K562 (cell line): ENCODE measurements at regions not wholly inside any gene's neighbourhood (a gene's known extent, or its start where the extent isn't known, plus 50 kb on each side); places are given as distances from the start of the nearest gene placed in this dataset.

ENCODE experiments used
- ATAC-seq: fragments of 200-7000 bp; cut with Tn5 transposase; 3 replicates; pipeline ENCODE4 v1.9.1; 2020; ENCODE audit warnings: moderate library complexity
- BruUV-seq: library from RNA; stranded (reverse); fragments of 400-500 nt; replicated peaks from 2 replicates; lab custom pipeline; 2021; lab: Mats Ljungman, UMichigan
- CTCF ChIA-PET: fragments of 300-600 bp; formaldehyde crosslinking; extraction: SDS; loops from one replicate; lab custom pipeline; 2021; ENCODE audit warnings: low intra/inter-chr PET ratio; lab: Yijun Ruan, JAX
- POLR2A ChIA-PET: fragments of 300-600, 350-650 bp; sonication (Branson Sonifier 250); formaldehyde crosslinking; extraction: SDS; loops from one replicate; lab custom pipeline; 2021; ENCODE audit warnings: antibody characterized with exemption, inconsistent platforms; lab: Yijun Ruan, JAX
- DNase-seq, 4 experiments: peaks; one replicate each; pipeline versions ENCODE4 v3.0.0 to v3.0.0-alpha.2; 2011 to 2018; ENCODE audit warnings: low spot score in 3 of 4, mixed read lengths in 3 of 4; ENCODE audit errors: extremely low read depth in 1 of 4
- FAIRE-seq: peaks from 2 replicates; lab custom pipeline; 2011; peaks lifted over from hg19 to GRCh38; lab: Jason Lieb, UNC
- H2AFZ ChIP-seq: 2 replicates; pipeline ENCODE4 v1.6.0; 2011; ENCODE audit warnings: low read depth, low read length, control low read depth, inconsistent platforms
- H3K27ac ChIP-seq: fragments of 200-600 bp; 3 replicates; pipeline ENCODE4 v1.8.0; 2011; ENCODE audit warnings: low read depth, mild to moderate bottlenecking, control low read depth, inconsistent platforms, low read length, moderate library complexity, mixed read lengths; ENCODE audit errors: extremely low read depth
- H3K27me3 ChIP-seq, 2 experiments: fragments of 300-600 bp in 1 of 2; 2 replicates in 1 of 2; 3 replicates in 1 of 2; pipeline versions ENCODE4 v1.6.0 to v1.8.0; 2011; ENCODE audit warnings: inconsistent platforms in 2 of 2, low read length in 2 of 2, mild to moderate bottlenecking in 1 of 2, mixed read lengths in 1 of 2, moderate library complexity in 1 of 2; ENCODE audit not compliant: control insufficient read depth in 2 of 2, insufficient read depth in 2 of 2
- H3K36me3 ChIP-seq: fragments of 300-600 bp; 3 replicates; pipeline ENCODE4 v1.8.0; 2011; ENCODE audit warnings: mild to moderate bottlenecking, low read length, inconsistent platforms; ENCODE audit not compliant: control insufficient read depth, insufficient read depth
- H3K4me1 ChIP-seq, 2 experiments: fragments of 200-600 bp in 1 of 2; replicated peaks in 1 of 2; 2 replicates in 1 of 2; 3 replicates in 1 of 2; pipeline versions ENCODE4 v1.5.1 to v1.8.0; 2011; ENCODE audit warnings: inconsistent platforms in 2 of 2, low read length in 2 of 2, mild to moderate bottlenecking in 1 of 2, mixed read lengths in 1 of 2, moderate library complexity in 1 of 2; ENCODE audit not compliant: control insufficient read depth in 2 of 2, insufficient read depth in 2 of 2
- H3K4me2 ChIP-seq: 2 replicates; pipeline ENCODE4 v1.6.1; 2011; ENCODE audit warnings: low read length, control low read depth, inconsistent platforms, mixed read lengths; ENCODE audit not compliant: insufficient read depth
- H3K4me3 ChIP-seq: fragments of 200-600 bp; sonication (generic), shearing (Covaris generic); 2 replicates; pipeline ENCODE4 v1.5.1; 2016; ENCODE audit warnings: control low read depth, inconsistent platforms
- H3K79me2 ChIP-seq: fragments of 200-600 bp; 3 replicates; pipeline ENCODE4 v1.8.0; 2011; ENCODE audit warnings: low read length, inconsistent platforms; ENCODE audit not compliant: control insufficient read depth, insufficient read depth
- H3K9ac ChIP-seq, 2 experiments: 2 replicates each; pipeline versions ENCODE4 v1.6.0 to v1.6.1; 2011; ENCODE audit warnings: low read depth in 2 of 2, low read length in 2 of 2, control low read depth in 1 of 2, inconsistent platforms in 1 of 2, mild to moderate bottlenecking in 1 of 2, mixed read lengths in 1 of 2; ENCODE audit not compliant: insufficient read depth in 1 of 2
- H3K9me1 ChIP-seq: one replicate; pipeline ENCODE4 v1.6.0; 2011; ENCODE audit warnings: inconsistent platforms, mild to moderate bottlenecking, low read length, moderate library complexity; ENCODE audit not compliant: control insufficient read depth, insufficient read depth
- H3K9me3 ChIP-seq: replicated peaks from 2 replicates; pipeline ENCODE4 v1.5.1; 2011; ENCODE audit warnings: low read depth, low read length, inconsistent platforms; ENCODE audit not compliant: control insufficient read depth, insufficient read depth
- H4K20me1 ChIP-seq: replicated peaks from 2 replicates; pipeline ENCODE4 v1.6.1; 2011; ENCODE audit warnings: low read length, inconsistent platforms, mixed read lengths; ENCODE audit not compliant: control insufficient read depth, insufficient read depth
- CCNT2 ChIP-seq: IDR thresholded peaks from 2 replicates; pipeline ENCODE4 v1.6.1; 2011; ENCODE audit warnings: borderline replicate concordance, low read depth, mild to moderate bottlenecking, moderate library complexity, mixed read lengths, low read length; ENCODE audit not compliant: insufficient read length; ENCODE audit errors: extremely low read depth
- LARP7 ChIP-seq: fragments of 450-650 bp; IDR thresholded peaks from 2 replicates; pipeline ENCODE4 v1.6.1; 2016
- MAFG ChIP-seq: fragments of 450-650 bp; conservative IDR thresholded peaks from 2 replicates; pipeline ENCODE4 v1.6.1; 2016; ENCODE audit warnings: missing genetic modification characterization, missing compliant biosample characterization
- SREBF2 ChIP-seq: sonication (generic); formaldehyde crosslinking; IDR thresholded peaks from 2 replicates; pipeline ENCODE4 v1.4.0; 2020; ENCODE audit warnings: mild to moderate bottlenecking, missing genetic modification reagents
- TCF7 ChIP-seq: sonication (generic); IDR thresholded peaks from 2 replicates; pipeline ENCODE4 v1.6.1; 2016; ENCODE audit warnings: antibody characterized with exemption, borderline replicate concordance
- WGBS: fragments of 100-300 bp; shearing (Covaris generic); methylation state at CpG from one replicate; pipeline ENCODE4 v1.1.6; 2016; ENCODE audit warnings: low coverage, mixed read lengths; ENCODE audit not compliant: insufficient coverage; ENCODE audit errors: missing lambda C conversion rate; 5-methylcytosine and 5-hydroxymethylcytosine counted together
- in situ Hi-C: fragments of 300-500 bp; cut with MboI; formaldehyde crosslinking; loops from 4 replicates; pipeline ENCODE4 v1.15.0; 2018; ENCODE audit warnings: inconsistent platforms, mixed read lengths
- intact Hi-C: fragments of 100-400 bp; cut with micrococcal nuclease; formaldehyde crosslinking; loops from 2 replicates; pipeline ENCODE4 v1.14.2; 2022
- TF ChIP-seq, protein P1 (sequence below): fragments of 250-450 bp; sonication (Bioruptor Pico); IDR thresholded peaks from 2 replicates; pipeline ENCODE4 v1.4.0; 2020; ENCODE audit warnings: borderline replicate concordance
- TF ChIP-seq, protein P2 (sequence below): sonication (generic); formaldehyde crosslinking; IDR thresholded peaks from 2 replicates; pipeline ENCODE4 v1.8.0; 2022; ENCODE audit warnings: missing genetic modification reagents, mild to moderate bottlenecking, borderline replicate concordance
- TF ChIP-seq, protein P3 (sequence below), 2 experiments: IDR thresholded peaks in 1 of 2; conservative IDR thresholded peaks in 1 of 2; 2 replicates each; pipeline ENCODE4 v1.6.1; 2016; ENCODE audit warnings: low read depth in 2 of 2, mild to moderate bottlenecking in 1 of 2, missing compliant biosample characterization in 1 of 2, missing genetic modification characterization in 1 of 2, moderate library complexity in 1 of 2
- TF ChIP-seq, protein P4 (sequence below): fragments of 450-650 bp; formaldehyde crosslinking; IDR thresholded peaks from 2 replicates; pipeline ENCODE4 v1.4.0; 2022; ENCODE audit warnings: missing genetic modification characterization
- TF ChIP-seq, protein P5 (sequence below): fragments of 450-650 bp; IDR thresholded peaks from 2 replicates; pipeline ENCODE4 v1.7.1; 2018; ENCODE audit warnings: mild to moderate bottlenecking, low read depth; ENCODE audit not compliant: partially characterized antibody

DNA sequence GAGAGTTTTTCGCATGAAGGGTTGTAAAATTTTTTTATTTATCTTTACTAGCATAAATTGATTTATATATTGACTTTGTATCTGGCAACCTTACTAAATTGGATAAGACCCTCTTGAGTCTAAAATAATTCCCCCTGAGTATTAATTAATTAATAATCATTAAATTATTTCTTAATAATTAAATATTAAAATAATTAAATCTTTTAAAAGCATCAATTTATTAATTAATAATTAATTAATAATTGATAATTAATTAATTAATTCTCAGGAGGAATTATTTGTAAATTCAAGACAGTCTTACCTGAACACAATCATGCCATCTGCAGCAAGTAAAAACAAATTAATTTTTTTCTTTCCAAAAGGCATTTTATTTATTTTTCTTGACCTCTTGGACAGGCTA lies 370.4 kb upstream of the PTPRD start:
- H3K27me3 ChIP-seq: no peaks in the 10 kb centered on the region
- 0% methylated on average over 1 of the region's 1 CpG for WGBS
- POLR2A ChIA-PET: no interaction called here
- H3K4me3 ChIP-seq: no peak overlapping the region
- TF ChIP-seq, protein P1, sequence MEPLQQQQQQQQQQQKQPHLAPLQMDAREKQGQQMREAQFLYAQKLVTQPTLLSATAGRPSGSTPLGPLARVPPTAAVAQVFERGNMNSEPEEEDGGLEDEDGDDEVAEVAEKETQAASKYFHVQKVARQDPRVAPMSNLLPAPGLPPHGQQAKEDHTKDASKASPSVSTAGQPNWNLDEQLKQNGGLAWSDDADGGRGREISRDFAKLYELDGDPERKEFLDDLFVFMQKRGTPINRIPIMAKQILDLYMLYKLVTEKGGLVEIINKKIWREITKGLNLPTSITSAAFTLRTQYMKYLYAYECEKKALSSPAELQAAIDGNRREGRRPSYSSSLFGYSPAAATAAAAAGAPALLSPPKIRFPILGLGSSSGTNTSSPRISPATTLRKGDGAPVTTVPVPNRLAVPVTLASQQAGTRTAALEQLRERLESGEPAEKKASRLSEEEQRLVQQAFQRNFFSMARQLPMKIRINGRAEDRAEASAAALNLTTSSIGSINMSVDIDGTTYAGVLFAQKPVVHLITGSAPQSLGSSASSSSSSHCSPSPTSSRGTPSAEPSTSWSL (CRISPR knock-in tag): no peak
- TF ChIP-seq, protein P2, sequence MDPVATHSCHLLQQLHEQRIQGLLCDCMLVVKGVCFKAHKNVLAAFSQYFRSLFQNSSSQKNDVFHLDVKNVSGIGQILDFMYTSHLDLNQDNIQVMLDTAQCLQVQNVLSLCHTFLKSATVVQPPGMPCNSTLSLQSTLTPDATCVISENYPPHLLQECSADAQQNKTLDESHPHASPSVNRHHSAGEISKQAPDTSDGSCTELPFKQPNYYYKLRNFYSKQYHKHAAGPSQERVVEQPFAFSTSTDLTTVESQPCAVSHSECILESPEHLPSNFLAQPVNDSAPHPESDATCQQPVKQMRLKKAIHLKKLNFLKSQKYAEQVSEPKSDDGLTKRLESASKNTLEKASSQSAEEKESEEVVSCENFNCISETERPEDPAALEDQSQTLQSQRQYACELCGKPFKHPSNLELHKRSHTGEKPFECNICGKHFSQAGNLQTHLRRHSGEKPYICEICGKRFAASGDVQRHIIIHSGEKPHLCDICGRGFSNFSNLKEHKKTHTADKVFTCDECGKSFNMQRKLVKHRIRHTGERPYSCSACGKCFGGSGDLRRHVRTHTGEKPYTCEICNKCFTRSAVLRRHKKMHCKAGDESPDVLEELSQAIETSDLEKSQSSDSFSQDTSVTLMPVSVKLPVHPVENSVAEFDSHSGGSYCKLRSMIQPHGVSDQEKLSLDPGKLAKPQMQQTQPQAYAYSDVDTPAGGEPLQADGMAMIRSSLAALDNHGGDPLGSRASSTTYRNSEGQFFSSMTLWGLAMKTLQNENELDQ (CRISPR knock-in tag): no peak
- TF ChIP-seq TCF7: no peak
- TF ChIP-seq, protein P3, sequence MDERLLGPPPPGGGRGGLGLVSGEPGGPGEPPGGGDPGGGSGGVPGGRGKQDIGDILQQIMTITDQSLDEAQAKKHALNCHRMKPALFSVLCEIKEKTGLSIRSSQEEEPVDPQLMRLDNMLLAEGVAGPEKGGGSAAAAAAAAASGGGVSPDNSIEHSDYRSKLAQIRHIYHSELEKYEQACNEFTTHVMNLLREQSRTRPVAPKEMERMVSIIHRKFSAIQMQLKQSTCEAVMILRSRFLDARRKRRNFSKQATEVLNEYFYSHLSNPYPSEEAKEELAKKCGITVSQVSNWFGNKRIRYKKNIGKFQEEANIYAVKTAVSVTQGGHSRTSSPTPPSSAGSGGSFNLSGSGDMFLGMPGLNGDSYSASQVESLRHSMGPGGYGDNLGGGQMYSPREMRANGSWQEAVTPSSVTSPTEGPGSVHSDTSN (CRISPR knock-in tag; IDR thresholded peaks at IDR 0.05; ENCODE audit: low read depth): no peak
- TF ChIP-seq, protein P3 (tag; conservative IDR thresholded peaks at IDR 0.05; ENCODE audit: low read depth): no peak
- TF ChIP-seq CCNT2: no peak
- no peak for TF ChIP-seq MAFG (tag)
- TF ChIP-seq, protein P4, sequence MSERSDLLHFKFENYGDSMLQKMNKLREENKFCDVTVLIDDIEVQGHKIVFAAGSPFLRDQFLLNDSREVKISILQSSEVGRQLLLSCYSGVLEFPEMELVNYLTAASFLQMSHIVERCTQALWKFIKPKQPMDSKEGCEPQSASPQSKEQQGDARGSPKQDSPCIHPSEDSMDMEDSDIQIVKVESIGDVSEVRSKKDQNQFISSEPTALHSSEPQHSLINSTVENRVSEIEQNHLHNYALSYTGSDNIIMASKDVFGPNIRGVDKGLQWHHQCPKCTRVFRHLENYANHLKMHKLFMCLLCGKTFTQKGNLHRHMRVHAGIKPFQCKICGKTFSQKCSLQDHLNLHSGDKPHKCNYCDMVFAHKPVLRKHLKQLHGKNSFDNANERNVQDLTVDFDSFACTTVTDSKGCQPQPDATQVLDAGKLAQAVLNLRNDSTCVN (CRISPR knock-in tag): no peak
- TF ChIP-seq, protein P5, sequence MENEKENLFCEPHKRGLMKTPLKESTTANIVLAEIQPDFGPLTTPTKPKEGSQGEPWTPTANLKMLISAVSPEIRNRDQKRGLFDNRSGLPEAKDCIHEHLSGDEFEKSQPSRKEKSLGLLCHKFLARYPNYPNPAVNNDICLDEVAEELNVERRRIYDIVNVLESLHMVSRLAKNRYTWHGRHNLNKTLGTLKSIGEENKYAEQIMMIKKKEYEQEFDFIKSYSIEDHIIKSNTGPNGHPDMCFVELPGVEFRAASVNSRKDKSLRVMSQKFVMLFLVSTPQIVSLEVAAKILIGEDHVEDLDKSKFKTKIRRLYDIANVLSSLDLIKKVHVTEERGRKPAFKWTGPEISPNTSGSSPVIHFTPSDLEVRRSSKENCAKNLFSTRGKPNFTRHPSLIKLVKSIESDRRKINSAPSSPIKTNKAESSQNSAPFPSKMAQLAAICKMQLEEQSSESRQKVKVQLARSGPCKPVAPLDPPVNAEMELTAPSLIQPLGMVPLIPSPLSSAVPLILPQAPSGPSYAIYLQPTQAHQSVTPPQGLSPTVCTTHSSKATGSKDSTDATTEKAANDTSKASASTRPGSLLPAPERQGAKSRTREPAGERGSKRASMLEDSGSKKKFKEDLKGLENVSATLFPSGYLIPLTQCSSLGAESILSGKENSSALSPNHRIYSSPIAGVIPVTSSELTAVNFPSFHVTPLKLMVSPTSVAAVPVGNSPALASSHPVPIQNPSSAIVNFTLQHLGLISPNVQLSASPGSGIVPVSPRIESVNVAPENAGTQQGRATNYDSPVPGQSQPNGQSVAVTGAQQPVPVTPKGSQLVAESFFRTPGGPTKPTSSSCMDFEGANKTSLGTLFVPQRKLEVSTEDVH: no peak
- TF ChIP-seq SREBF2 (CRISPR knock-in tag): no peak
- no peak for TF ChIP-seq LARP7
- FAIRE-seq (no peak), DNase-seq (no peak), ATAC-seq (no peak)
- CTCF ChIA-PET: no interaction called here
- H2AFZ ChIP-seq: no peak overlapping the region
- H4K20me1 ChIP-seq: no peaks in the 10 kb centered on the region
- no peaks in the 10 kb centered on the region for H3K36me3 ChIP-seq
- no peak overlapping the region for H3K27ac ChIP-seq
- no peaks in the 10 kb centered on the region for H3K4me1 ChIP-seq
- H3K9ac ChIP-seq: no peak overlapping the region
- H3K4me2 ChIP-seq: no peak overlapping the region
- no TSS peak for BruUV-seq
- no peaks in the 10 kb centered on the region for H3K9me1 ChIP-seq
- in situ Hi-C loops: no loop called here
- intact Hi-C loops: no loop called here
- no peaks in the 10 kb centered on the region for H3K79me2 ChIP-seq
- H3K9me3 ChIP-seq: no peaks in the 10 kb centered on the region
